GM10266 (cell line): ENCODE measurements at regions not wholly inside any gene's neighbourhood (a gene's known extent, or its start where the extent isn't known, plus 50 kb on each side); places are given as distances from the start of the nearest gene placed in this dataset.

ENCODE experiments used
- DNase-seq: peaks from one replicate; pipeline ENCODE4 v3.0.0; 2012; ENCODE audit errors: extremely low spot score
- CTCF ChIP-seq: IDR thresholded peaks from 2 replicates; pipeline ENCODE4 v1.5.1; 2012; ENCODE audit warnings: mild to moderate bottlenecking, low read depth; ENCODE audit not compliant: control insufficient read depth, insufficient read depth; ENCODE audit errors: missing control alignments

- no peak for TF ChIP-seq CTCF
- no peak for DNase-seq
These were observed 202.3 kb upstream of the C14orf180 start for GRCh38 chr14:104377256-104377655.

- DNase-seq: no peak
- no peak for TF ChIP-seq CTCF
These were observed 200.9 kb upstream of the C14orf180 start for GRCh38 chr14:104378698-104379113.

GRCh38 chr14:104382361-104383087 lies 197.0 kb upstream of the C14orf180 start:
- TF ChIP-seq CTCF: no peak
- DNase-seq: no peak

- TF ChIP-seq CTCF: no peak
- DNase-seq: no peak
These were observed 196.2 kb upstream of the C14orf180 start for GRCh38 chr14:104383088-104383995.

GRCh38 chr14:104383996-104384775 lies 195.4 kb upstream of the C14orf180 start:
- no peak for DNase-seq
- no peak for TF ChIP-seq CTCF

GRCh38 chr14:104384776-104385071 lies 194.8 kb upstream of the C14orf180 start:
- no peak for TF ChIP-seq CTCF
- no peak for DNase-seq
